Left lobe of liver (tissue), 2 donors: ENCODE measurements at regions not wholly inside any gene's neighbourhood (a gene's known extent, or its start where the extent isn't known, plus 50 kb on each side); places are given as distances from the start of the nearest gene placed in this dataset.
A peak's percentile ranks its signal among the peaks of the same experiment; 100 is the strongest.
"Not testable (repeated sequence)": the region's sequence is repeated elsewhere in the genome, so short reads cannot be mapped to it uniquely, and the experiment has no call there.

Source experiments
- ATAC-seq: fragments of 200-7000 bp; cut with Tn5 transposase; one replicate; pipeline ENCODE4 v1.9.1; 2020; ENCODE audit warnings: mild to moderate bottlenecking, moderate library complexity
- DNase-seq: peaks from one replicate; pipeline ENCODE4 v3.0.0-alpha.2; 2020; ENCODE audit warnings: low spot score
- donor health status: DM: no; HTN: no; CAD: no; lungs with moderate emphysema.
- donor health status: DM: no; HTN: yes; CAD: no.

- DNase-seq, ATAC-seq: not testable (repeated sequence)
Observed at GRCh38 chr7:76852787-76853584, 179.2 kb downstream of the SPDYE17 start.

GRCh38 chr7:76852362-76852761, 179.8 kb downstream of the SPDYE17 start:
- ATAC-seq, DNase-seq: not testable (repeated sequence)

GRCh38 chr7:76851617-76852016, 180.5 kb downstream of the SPDYE17 start:
- ATAC-seq, DNase-seq: not testable (repeated sequence)

DNA sequence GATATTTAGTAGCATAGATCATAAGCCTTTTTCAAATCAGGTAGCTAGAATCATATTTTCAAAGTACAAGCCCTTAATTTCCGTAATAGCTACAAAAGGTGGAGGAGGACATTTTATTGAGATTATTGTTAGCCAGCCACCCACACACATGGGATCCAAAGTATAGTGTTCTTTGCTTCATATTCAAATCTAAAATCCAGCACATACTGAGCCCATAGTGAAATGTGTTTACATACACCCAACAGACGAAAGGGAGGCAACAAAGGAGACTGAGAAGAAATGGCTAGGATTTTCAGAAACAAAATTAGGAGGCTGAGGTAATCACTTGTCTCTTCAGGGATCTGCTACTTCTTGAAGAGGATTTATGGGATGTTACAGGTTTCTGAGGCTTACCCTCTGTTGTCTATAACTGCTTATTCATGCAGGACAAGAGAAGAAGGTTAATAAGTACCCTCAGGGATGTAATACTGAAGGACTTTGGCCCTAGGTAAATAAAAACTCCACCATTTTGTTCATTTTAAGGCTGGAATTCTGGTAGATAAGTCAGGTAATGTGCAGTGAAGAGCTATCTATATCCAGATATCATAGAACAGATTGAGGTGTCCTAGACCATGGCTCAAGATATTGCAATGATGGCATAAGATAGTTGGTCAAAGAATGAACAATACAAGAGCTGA, 182.1 kb downstream of the SPDYE17 start:
- not testable (repeated sequence) for DNase-seq

DNA sequence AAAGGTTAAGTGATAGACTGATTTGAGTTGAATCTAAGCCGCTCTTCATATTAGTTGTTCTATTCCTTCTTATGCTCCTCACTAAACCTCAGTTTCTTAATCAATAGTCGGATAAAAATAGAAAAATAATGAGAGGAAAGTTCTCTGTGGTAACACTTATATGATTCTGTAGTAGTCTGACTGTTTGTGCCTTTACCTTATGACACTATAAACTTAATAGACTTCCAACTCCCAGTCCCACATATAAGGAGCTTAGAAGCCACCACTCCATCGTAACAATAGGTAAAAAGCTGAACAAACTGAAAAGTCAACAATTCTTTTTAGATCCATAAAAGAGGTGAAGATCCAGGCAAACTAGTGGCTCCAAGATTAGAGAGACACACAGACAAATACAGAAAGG, 192.3 kb downstream of the SPDYE17 start:
- not testable (repeated sequence) for DNase-seq, ATAC-seq

More for the DNA sequence above, 182.1 kb downstream of the SPDYE17 start:
- peak; percentile 68 for ATAC-seq

DNA sequence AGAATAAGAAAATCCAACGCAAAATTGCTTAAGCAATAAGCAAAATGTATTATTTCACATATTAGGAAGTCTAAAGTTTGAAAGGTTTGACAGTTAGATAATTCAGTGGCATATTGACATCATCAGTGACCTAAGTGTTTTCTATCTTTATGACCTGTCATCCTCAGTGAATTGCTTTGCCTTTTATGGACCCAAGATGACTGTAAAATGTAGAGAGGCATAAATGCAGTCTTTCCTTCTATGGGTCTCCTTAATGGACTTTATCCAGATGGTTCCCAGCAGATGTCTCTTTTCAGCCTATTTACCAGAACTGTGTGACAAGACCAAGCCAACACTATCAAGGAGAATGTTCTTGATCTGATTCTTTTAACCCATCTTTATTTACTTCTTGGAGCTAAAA, 192.9 kb downstream of the SPDYE17 start:
- ATAC-seq, DNase-seq: not testable (repeated sequence)

GRCh38 chr7:76838357-76838756, 193.8 kb downstream of the SPDYE17 start:
- DNase-seq, ATAC-seq: not testable (repeated sequence)

DNA sequence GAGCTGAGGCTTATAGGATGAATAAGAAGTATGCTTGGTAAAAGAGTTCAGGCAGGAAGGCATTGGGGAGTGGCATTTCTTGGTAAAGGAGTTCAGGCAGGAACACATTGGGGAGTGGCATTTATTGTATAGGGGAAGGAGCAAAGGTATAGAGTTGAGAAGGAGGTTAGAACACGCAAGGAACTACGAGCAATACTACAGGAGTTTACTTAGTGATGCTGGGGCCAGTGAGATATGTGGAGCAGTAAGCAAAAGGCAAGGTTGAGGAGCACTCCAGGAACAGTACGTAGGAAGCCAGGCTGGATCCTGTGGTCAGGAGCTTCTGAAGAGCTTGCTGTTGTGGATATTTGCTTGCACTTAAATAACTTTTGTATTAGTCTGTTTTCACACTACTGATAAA, 202.2 kb upstream of the POMZP3 start:
- ATAC-seq, DNase-seq: not testable (repeated sequence)

GRCh38 chr7:76826181-76826580, 199.1 kb upstream of the POMZP3 start:
- DNase-seq, ATAC-seq: not testable (repeated sequence)

DNA sequence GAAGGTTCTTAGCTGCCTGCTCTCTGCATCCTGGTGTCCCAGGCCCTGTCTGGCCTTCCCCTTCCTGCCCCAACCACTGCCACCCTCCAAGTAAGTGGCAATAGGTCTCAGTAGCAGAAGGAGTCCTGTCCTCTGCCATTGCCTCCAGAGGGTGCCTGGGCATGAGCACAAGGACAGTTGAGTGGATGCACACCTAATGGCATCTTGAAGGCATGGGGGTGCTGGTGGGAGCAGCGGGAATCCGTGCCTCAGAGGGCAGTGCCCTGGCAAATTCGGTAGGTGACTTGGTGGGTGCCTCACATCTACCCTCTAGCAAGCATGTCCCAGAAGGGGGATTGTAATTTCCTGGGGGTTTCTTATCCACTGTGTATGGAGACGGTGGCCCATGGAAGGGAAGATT, 182.8 kb upstream of the POMZP3 start:
- not testable (repeated sequence) for DNase-seq, ATAC-seq

- not testable (repeated sequence) for DNase-seq, ATAC-seq
Observed at GRCh38 chr7:76807588-76808100, 180.6 kb upstream of the POMZP3 start.

DNA sequence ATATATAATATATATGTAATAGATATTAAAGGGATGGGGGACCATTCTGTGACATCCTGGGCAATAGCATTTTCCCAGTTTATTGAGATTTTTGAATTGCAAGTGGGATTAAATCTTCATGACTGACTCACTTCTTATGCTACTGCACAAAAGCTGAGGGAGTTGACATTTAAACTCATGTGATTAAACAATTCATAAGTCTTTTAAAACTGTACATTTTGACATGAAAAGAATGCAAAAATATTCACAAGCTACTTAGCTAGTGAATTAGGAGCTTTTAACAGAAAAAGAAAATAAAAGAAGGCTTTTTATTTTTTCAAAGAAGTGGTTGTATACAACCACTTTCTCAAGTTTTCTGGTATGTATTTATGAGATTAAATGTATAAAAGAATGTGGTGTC, 179.4 kb upstream of the POMZP3 start:
- not testable (repeated sequence) for DNase-seq, ATAC-seq

- DNase-seq = not testable (repeated sequence)
- ATAC-seq = peak; percentile 49
Observed at GRCh38 chr7:76806010-76806409, 178.9 kb upstream of the POMZP3 start.

- DNase-seq, ATAC-seq: not testable (repeated sequence)
Observed at GRCh38 chr7:76805262-76805661, 178.2 kb upstream of the POMZP3 start.

DNA sequence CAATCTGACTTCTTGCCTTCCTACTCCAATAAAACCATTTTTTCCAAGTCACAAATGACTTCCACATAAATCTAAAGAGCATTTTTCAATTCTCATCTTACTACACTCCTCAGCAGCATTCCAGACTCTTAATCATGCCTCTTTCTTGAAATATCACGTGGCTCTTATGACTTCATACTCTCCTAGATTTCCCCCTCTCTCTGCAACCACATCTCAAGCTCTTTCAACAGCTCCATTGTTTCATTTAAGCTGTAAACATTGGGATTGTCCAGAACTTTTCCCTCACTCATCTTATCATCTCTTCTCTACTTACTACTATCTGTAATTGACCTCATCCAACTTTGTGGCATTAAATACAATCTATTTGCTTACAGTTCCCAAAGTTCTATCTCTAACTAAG, 170.6 kb upstream of the POMZP3 start:
- not testable (repeated sequence) for DNase-seq, ATAC-seq

- not testable (repeated sequence) for ATAC-seq
Observed at GRCh38 chr7:76780693-76781092, 153.6 kb upstream of the POMZP3 start.

DNA sequence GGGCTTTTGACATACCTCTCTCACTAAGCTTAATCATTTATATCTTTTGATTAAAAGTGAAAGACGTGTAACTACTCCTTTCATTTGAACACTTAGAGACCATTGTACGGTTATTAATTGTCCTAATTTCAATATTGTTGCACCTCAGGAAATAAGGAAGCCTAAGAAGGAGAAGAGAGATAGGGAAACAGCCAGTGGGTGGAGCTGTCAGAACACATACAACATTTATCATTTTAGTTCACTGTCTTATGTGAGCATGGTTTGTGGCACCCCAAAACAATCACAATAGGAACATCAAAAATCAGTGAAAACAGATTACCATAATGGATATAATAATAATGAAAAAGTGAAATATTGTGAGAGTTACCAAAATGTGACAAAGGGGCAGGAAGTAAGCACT, 147.2 kb upstream of the POMZP3 start:
- ATAC-seq = peak; percentile 61
- not testable (repeated sequence) for DNase-seq

More at GRCh38 chr7:76780693-76781092, 153.6 kb upstream of the POMZP3 start:
- not testable (repeated sequence) for DNase-seq

DNA sequence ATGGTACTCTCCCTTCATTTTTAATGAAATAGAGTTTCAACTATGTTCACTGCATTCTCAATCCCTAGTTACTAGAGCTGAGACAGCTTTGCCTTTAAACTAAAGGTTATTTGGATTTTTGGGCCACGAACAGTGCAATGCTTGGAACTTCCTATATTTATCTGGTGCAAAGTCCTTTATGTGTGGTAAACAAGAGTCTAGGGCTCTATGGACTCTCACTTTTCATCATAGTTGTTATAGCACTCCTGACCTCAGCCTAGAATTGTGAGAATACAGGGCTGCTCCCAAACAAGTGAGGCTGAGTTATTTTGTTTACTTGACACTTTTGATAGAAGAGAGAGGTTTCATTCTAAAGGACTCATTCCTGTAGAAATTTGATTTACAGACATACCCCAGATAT, 144.9 kb upstream of the POMZP3 start:
- peak; percentile 63 for ATAC-seq
- not testable (repeated sequence) for DNase-seq

- ATAC-seq, DNase-seq: not testable (repeated sequence)
Observed at GRCh38 chr7:76763977-76764376, 136.9 kb upstream of the POMZP3 start.

DNA sequence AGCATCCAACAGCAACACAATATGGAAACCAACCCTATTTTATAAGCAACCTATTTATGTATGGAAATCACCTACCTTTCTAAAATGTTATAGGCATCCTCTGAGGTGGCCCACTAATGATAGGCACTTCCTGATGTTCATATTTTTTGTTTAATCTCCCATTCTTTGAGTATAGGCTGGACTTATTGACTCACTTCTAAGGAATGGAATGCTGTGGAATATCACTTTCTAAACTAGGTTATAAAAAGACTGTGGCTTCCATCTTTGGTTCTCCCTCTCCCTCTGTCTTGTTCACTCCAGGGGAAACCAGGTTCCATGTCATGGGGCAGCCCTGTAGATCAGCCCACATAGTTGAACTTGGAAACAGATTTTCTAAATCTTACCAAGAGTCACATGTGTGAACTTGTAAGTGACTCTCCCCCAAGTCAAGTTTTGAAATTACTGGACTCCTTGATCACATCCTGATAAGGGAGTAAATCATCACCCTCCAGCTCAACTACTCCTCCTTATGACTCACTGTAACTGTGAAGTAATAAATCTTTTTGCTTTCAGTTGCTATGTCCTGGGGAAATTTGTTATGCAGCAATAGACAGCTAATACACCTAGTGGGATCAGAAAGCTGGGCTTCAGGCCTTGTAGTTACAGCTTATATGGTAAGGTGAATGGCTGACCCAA, 133.6 kb upstream of the POMZP3 start:
- not testable (repeated sequence) for DNase-seq, ATAC-seq

- ATAC-seq, DNase-seq: not testable (repeated sequence)
Observed at GRCh38 chr7:76739538-76739937, 112.5 kb upstream of the POMZP3 start.
